Jurkat, Clone E6-1 (cell line): ENCODE measurements at regions not wholly inside any gene's neighbourhood (a gene's known extent, or its start where the extent isn't known, plus 50 kb on each side); places are given as distances from the start of the nearest gene placed in this dataset.

Experiments
- DNase-seq: peaks from one replicate; pipeline ENCODE4 v3.0.0-alpha.2; 2011; ENCODE audit warnings: low read depth, low spot score
- H3K4me3 ChIP-seq: 2 replicates; pipeline ENCODE4 v1.5.1; 2011; ENCODE audit warnings: mild to moderate bottlenecking, low read length, control low read depth, moderate library complexity

GRCh38 chr12:113639474-113639873, 167.8 kb upstream of the LHX5 start:
- no peak overlapping the region for H3K4me3 ChIP-seq
- no peak for DNase-seq

- H3K4me3 ChIP-seq: no peak overlapping the region
- no peak for DNase-seq
Measured at GRCh38 chr12:113638460-113638775, 166.7 kb upstream of the LHX5 start.

GRCh38 chr12:113634982-113635381, 163.3 kb upstream of the LHX5 start:
- no peak for DNase-seq
- no peak overlapping the region for H3K4me3 ChIP-seq

GRCh38 chr12:113634474-113634873, 162.8 kb upstream of the LHX5 start:
- DNase-seq: no peak
- no peak overlapping the region for H3K4me3 ChIP-seq

GRCh38 chr12:113633678-113634332, 162.1 kb upstream of the LHX5 start:
- H3K4me3 ChIP-seq: no peak overlapping the region
- DNase-seq: no peak

GRCh38 chr12:113630625-113631024, 159.0 kb upstream of the LHX5 start:
- DNase-seq: no peak
- H3K4me3 ChIP-seq: no peak overlapping the region

GRCh38 chr12:113625499-113625898, 153.8 kb upstream of the LHX5 start:
- no peak for DNase-seq
- no peak overlapping the region for H3K4me3 ChIP-seq

GRCh38 chr12:113622410-113622809, 150.7 kb upstream of the LHX5 start:
- DNase-seq: no peak
- no peak overlapping the region for H3K4me3 ChIP-seq

- no peak overlapping the region for H3K4me3 ChIP-seq
- no peak for DNase-seq
Measured at GRCh38 chr12:113620437-113620976, 148.8 kb upstream of the LHX5 start.

- no peak for DNase-seq
- H3K4me3 ChIP-seq: no peak overlapping the region
Measured at GRCh38 chr12:113619202-113619601, 147.5 kb upstream of the LHX5 start.

GRCh38 chr12:113613414-113613813, 141.7 kb upstream of the LHX5 start:
- no peak overlapping the region for H3K4me3 ChIP-seq

GRCh38 chr12:113612793-113613192, 141.1 kb upstream of the LHX5 start:
- no peak overlapping the region for H3K4me3 ChIP-seq
- no peak for DNase-seq

More at GRCh38 chr12:113613414-113613813, 141.7 kb upstream of the LHX5 start:
- no peak for DNase-seq

- DNase-seq: no peak
- H3K4me3 ChIP-seq: no peak overlapping the region
Measured at GRCh38 chr12:113612076-113612728, 140.5 kb upstream of the LHX5 start.

GRCh38 chr12:113611652-113612051, 140.0 kb upstream of the LHX5 start:
- no peak overlapping the region for H3K4me3 ChIP-seq
- DNase-seq: no peak

- no peak overlapping the region for H3K4me3 ChIP-seq
- DNase-seq: no peak
Measured at GRCh38 chr12:113610698-113611097, 139.0 kb upstream of the LHX5 start.

GRCh38 chr12:113609692-113610469, 138.2 kb upstream of the LHX5 start:
- no peak for DNase-seq
- no peak overlapping the region for H3K4me3 ChIP-seq

GRCh38 chr12:113604666-113605065, 133.0 kb upstream of the LHX5 start:
- no peak for DNase-seq
- no peak overlapping the region for H3K4me3 ChIP-seq

GRCh38 chr12:113601656-113602263, 130.1 kb upstream of the LHX5 start:
- DNase-seq: no peak

GRCh38 chr12:113598815-113599406, 127.2 kb upstream of the LHX5 start:
- no peak for DNase-seq
- H3K4me3 ChIP-seq: no peak overlapping the region

More at GRCh38 chr12:113601656-113602263, 130.1 kb upstream of the LHX5 start:
- H3K4me3 ChIP-seq: no peak overlapping the region
